Heart left ventricle (tissue), 16 donors: ENCODE measurements at regions not wholly inside any gene's neighbourhood (a gene's known extent, or its start where the extent isn't known, plus 50 kb on each side); places are given as distances from the start of the nearest gene placed in this dataset.

Source experiments
- ATAC-seq, 4 donors: fragments of 200-7000 bp; cut with Tn5 transposase; one replicate each; pipeline ENCODE4 v1.9.1; 2020 to 2022; ENCODE audit warnings: moderate library complexity in 4 of 4, mild to moderate bottlenecking in 3 of 4, moderate number of reproducible peaks in 1 of 4
- DNase-seq, 5 donors: peaks; one replicate each; pipeline ENCODE4 v3.0.0-alpha.2; 2020
- H3K27ac ChIP-seq, 12 donors: fragments of 200-600 bp; sonication (generic) in 4 of 12; one replicate each; pipeline versions ENCODE4 v1.5.0 to v1.8.0; 2016 to 2022; ENCODE audit warnings: mild to moderate bottlenecking in 2 of 12
- H3K27me3 ChIP-seq, 9 donors: fragments of 200-600 bp; sonication (generic) in 2 of 9; one replicate each; pipeline versions ENCODE4 v1.5.1 to v1.8.0; 2016 to 2022; ENCODE audit warnings: mild to moderate bottlenecking in 3 of 9
- H3K36me3 ChIP-seq, 9 donors: fragments of 200-600 bp; sonication (generic) in 2 of 9; one replicate each; pipeline versions ENCODE4 v1.5.0 to v1.8.0; 2018 to 2022; ENCODE audit warnings: mild to moderate bottlenecking in 2 of 9
- H3K4me1 ChIP-seq, 12 donors: fragments of 200-600 bp; sonication (generic) in 4 of 12; one replicate each; pipeline versions ENCODE4 v1.5.0 to v1.8.0; 2016 to 2022; ENCODE audit warnings: mild to moderate bottlenecking in 3 of 12
- H3K4me3 ChIP-seq, 12 donors: fragments of 200-600 bp; sonication (generic) in 4 of 12; one replicate each; pipeline versions ENCODE4 v1.5.0 to v1.8.0; 2017 to 2022; ENCODE audit warnings: mild to moderate bottlenecking in 9 of 12, moderate library complexity in 4 of 12
- H3K9me3 ChIP-seq, 12 donors: fragments of 200-600 bp; sonication (generic) in 4 of 12; one replicate each; pipeline versions ENCODE4 v1.5.0 to v1.8.0; 2016 to 2022; ENCODE audit warnings: mild to moderate bottlenecking in 1 of 12
- POLR2A ChIP-seq, 2 donors: fragments of 450-650 bp; IDR thresholded peaks; one replicate each; pipeline ENCODE4 v1.6.1; 2017; ENCODE audit warnings: antibody characterized with exemption in 2 of 2, mild to moderate bottlenecking in 2 of 2, moderate library complexity in 2 of 2
- WGBS, 4 donors: extraction: QIAGEN DNeasy Blood & Tissue Kit in 2 of 4; methylation state at CpG; one replicate each; pipeline versions ENCODE4 v1.1.5 to v1.1.7; 2013 to 2018; 5-methylcytosine and 5-hydroxymethylcytosine counted together
- intact Hi-C, 10 donors: fragments of 100-400 bp; cut with DNase I; formaldehyde crosslinking; loops; one replicate each; pipeline versions ENCODE4 v1.11.1 to v1.14.2; 2022
- TF ChIP-seq, protein P1 (sequence below), 12 donors: fragments of 200-600 bp; sonication (generic) in 4 of 12; IDR thresholded peaks; one replicate each; pipeline versions ENCODE4 v1.5.0 to v1.8.0; 2018 to 2022; ENCODE audit warnings: antibody characterized with exemption in 12 of 12, mild to moderate bottlenecking in 5 of 12
- donor health status: ischemic (EF 13 %, LVEDD 7.1; RV severe dilation, severe dysfunction).
- donor health status: healthy with polysubstance abuse.
- donor health status: DM: no; HTN: yes; CAD: no.
- donor health status: DM: no; HTN: no; CAD: no.
- donor health status: ischemic (EF 25% LVEDD 6.9; RV normal size, moderate dysfunction).
- donor health status: ischemic (EF 25% LVEDD 5.7; RV mildly dilated, moderate dysfunction).
- donor health status: healthy.
- donor health status: DM: yes; HTN: yes; CAD: no.
- donor health status: ischemic (EF 35%, LVEDD 5.7; RV mildly dilated, moderate dysfunction).
- donor health status: nonischemic (EF 11% LVEDD 7.7; RV severe dilation, severe dysfunction).
- donor health status: DM: yes; HTN: yes; CAD: no.
- donor health status: PGD.
- donor health status: ischemic (EF 29% LVEDD 5.4; RV normal size, mild dysfunction).
- donor health status: nonischemic (EF 23%, LVEDD 6.1; RV moderate dilation, normal function).

DNA sequence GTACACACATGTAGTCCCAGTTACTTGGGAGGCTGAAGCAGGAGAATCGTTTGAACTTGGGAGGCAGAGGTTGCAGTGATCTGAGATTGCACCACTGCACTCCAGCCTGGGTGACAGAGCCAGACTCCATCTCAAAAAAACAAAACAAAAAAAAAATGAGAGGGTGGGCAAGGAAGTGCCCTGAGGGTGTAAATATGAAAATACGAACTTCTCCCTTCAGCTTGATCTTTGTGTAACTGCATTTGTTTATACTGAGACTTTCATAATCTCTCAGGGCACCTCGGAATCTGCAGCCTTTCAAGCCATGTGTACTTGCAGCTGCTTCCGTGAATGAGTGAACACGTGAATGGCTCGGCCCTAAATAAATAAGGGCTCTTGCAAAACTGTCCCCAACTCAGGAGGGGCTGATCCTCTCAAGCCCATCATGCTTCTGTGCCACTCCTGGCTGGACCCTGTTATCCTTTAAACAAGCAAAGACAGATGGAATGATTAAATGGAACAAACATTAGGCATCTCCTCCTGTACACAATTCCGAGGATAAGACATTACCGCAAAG lies 96.8 kb downstream of the BOD1L2 start:
- Histone ChIP-seq H3K9me3 (no peaks in the 10 kb centered on the region), H3K27ac (no peak overlapping the region), H3K36me3 (no peaks in the 10 kb centered on the region), H3K4me3 (no peak overlapping the region), H3K27me3 (peaks cover 0 to 4% (median 0%) of the 10 kb centered on the region in 9 donors), H3K4me1 (no peaks in the 10 kb centered on the region)
- TF ChIP-seq, protein P1, sequence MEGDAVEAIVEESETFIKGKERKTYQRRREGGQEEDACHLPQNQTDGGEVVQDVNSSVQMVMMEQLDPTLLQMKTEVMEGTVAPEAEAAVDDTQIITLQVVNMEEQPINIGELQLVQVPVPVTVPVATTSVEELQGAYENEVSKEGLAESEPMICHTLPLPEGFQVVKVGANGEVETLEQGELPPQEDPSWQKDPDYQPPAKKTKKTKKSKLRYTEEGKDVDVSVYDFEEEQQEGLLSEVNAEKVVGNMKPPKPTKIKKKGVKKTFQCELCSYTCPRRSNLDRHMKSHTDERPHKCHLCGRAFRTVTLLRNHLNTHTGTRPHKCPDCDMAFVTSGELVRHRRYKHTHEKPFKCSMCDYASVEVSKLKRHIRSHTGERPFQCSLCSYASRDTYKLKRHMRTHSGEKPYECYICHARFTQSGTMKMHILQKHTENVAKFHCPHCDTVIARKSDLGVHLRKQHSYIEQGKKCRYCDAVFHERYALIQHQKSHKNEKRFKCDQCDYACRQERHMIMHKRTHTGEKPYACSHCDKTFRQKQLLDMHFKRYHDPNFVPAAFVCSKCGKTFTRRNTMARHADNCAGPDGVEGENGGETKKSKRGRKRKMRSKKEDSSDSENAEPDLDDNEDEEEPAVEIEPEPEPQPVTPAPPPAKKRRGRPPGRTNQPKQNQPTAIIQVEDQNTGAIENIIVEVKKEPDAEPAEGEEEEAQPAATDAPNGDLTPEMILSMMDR (IDR thresholded peaks at IDR 0.05): no peak
- no peak for TF ChIP-seq POLR2A (IDR thresholded peaks at IDR 0.05)
- intact Hi-C loops: no loop called here
- DNase-seq: no peak
- WGBS, 4 donors: 75 to 81% (median 79%) methylated on average over 8 of the region's 8 CpGs
- no peak for ATAC-seq

GRCh38 chr18:57249179-57249578 lies 102.3 kb downstream of the BOD1L2 start:
- no peak for ATAC-seq

DNA sequence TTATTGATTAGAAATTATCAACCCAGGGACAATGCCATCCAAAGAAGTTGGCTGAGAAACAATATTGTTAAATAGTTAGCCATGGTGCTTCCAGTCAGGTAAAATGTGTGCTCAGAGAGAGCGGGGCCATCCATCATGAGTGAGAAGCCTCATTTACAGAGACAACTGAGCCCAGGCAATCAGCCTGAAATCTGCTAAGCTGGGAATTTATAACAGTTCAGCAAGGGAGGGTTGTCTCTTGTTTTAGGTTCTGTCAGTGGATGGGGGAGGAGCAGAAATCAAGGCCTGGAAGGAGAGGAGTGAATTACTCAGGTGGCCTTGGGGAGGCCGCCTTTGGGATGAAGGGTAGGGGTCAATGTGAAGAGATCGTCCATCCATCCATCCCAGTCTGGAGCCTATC lies 102.5 kb upstream of the ST8SIA3 start:
- peaks cover 0 to 4% (median 0%) of the 10 kb centered on the region in 9 donors for H3K27me3 ChIP-seq
- no peaks in the 10 kb centered on the region for H3K9me3 ChIP-seq
- TF ChIP-seq, protein P1 (IDR thresholded peaks at IDR 0.05): no peak
- no peak for TF ChIP-seq POLR2A (IDR thresholded peaks at IDR 0.05)
- ATAC-seq: no peak
- intact Hi-C loops: no loop called here
- DNase-seq: no peak
- H3K27ac ChIP-seq: no peak overlapping the region
- H3K4me3 ChIP-seq: no peak overlapping the region
- H3K36me3 ChIP-seq: no peaks in the 10 kb centered on the region
- WGBS, 4 donors: 91 to 100% (median 96%) methylated on average over 3 of the region's 3 CpGs
- H3K4me1 ChIP-seq: no peaks in the 10 kb centered on the region

More at GRCh38 chr18:57249179-57249578, 102.3 kb downstream of the BOD1L2 start:
- Histone ChIP-seq H3K27me3 (peaks cover 0 to 4% (median 0%) of the 10 kb centered on the region in 9 donors), H3K4me3 (no peak overlapping the region), H3K27ac (no peak overlapping the region), H3K4me1 (no peaks in the 10 kb centered on the region), H3K9me3 (no peaks in the 10 kb centered on the region), H3K36me3 (no peaks in the 10 kb centered on the region)
- no peak for DNase-seq
- 63 to 72% (median 67%) methylated on average over 6 to 7 of the region's 7 CpGs for WGBS, 4 donors
- no peak for TF ChIP-seq POLR2A (IDR thresholded peaks at IDR 0.05)
- TF ChIP-seq, protein P1 (IDR thresholded peaks at IDR 0.05): no peak
- intact Hi-C loops: no loop called here

DNA sequence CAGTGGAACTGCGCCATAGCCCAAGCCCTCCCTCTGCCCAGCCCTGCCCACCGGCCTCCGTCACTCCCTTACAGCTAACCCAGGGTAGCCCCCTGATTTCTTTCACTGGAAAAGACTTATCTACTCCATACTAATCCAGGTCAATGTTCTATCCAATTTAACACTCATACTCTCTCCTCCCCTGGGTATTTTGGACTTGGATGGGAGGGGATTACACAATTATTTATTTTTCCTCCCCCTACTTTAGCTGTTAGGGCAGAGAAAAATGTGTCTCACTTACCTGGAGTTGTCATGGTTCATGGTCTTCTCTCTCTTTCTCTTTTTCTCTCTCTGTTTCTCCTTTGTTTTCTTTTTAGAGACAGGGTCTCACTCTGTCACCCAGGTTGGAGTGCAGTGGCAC lies 100.6 kb upstream of the ST8SIA3 start:
- peaks cover 0 to 4% (median 0%) of the 10 kb centered on the region in 9 donors for H3K27me3 ChIP-seq
- no peaks in the 10 kb centered on the region for H3K4me1 ChIP-seq
- H3K4me3 ChIP-seq: no peak overlapping the region
- TF ChIP-seq, protein P1 (IDR thresholded peaks at IDR 0.05): no peak
- TF ChIP-seq POLR2A (IDR thresholded peaks at IDR 0.05): no peak
- 94 to 100% (median 95%) methylated on average over 3 of the region's 3 CpGs for WGBS, 4 donors
- no peak overlapping the region for H3K27ac ChIP-seq
- ATAC-seq: no peak
- H3K9me3 ChIP-seq: no peaks in the 10 kb centered on the region
- H3K36me3 ChIP-seq: no peaks in the 10 kb centered on the region
- intact Hi-C loops: no loop called here
- DNase-seq: no peak
